RWPE1 (cell line): ENCODE measurements at regions not wholly inside any gene's neighbourhood (a gene's known extent, or its start where the extent isn't known, plus 50 kb on each side); places are given as distances from the start of the nearest gene placed in this dataset.

Experiments
- CTCF ChIA-PET: fragments of 350-600 bp; sonication (Branson Sonifier 250); formaldehyde crosslinking; extraction: SDS; loops from one replicate; lab custom pipeline; 2021; lab: Yijun Ruan, JAX
- POLR2A ChIA-PET: fragments of 400-600 bp; formaldehyde crosslinking; extraction: SDS; loops from one replicate; lab custom pipeline; 2020; ENCODE audit warnings: antibody characterized with exemption; ENCODE audit not compliant: low non-redundant PET; lab: Yijun Ruan, JAX
- DNase-seq: peaks from one replicate; pipeline ENCODE4 v3.0.0; 2012; ENCODE audit warnings: low spot score
- H3K27ac ChIP-seq: fragments of 450-650 bp; 2 replicates; pipeline ENCODE4 v1.5.1; 2017
- TF ChIP-seq, protein P1 (sequence below): fragments of 450-650 bp; conservative IDR thresholded peaks from 2 replicates; pipeline ENCODE4 v1.5.1; 2017; ENCODE audit warnings: low read depth, mild to moderate bottlenecking

DNA sequence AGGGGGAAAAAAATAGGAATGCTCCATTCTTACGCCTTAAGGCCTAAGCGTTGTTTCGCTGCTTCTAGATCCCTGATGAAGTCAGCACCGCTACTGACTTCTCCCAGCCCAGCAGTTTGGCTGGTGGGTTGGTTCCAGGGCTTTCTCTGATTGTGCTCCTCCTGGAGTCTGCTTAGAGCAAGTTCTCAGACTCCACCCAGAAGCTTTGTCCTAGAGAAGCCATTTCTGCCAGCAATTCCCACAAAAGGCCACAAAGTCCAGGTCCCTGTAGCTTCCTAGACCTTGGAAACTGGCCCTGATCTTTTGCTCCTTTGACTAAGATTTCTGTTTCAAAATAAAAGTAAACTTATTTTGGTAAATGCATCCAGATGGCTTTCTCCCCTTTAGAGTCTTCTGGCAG, 65.4 kb downstream of the KCTD12 start:
- H3K27ac ChIP-seq: no peak overlapping the region
- ChIA-PET POLR2A (no interaction called here), CTCF (interaction anchor here (0.7 kb wide), 1 partner anchor 81 kb away, joined by 3 read pairs; no protein-coding TSS in a partner anchor)
- TF ChIP-seq, protein P1, sequence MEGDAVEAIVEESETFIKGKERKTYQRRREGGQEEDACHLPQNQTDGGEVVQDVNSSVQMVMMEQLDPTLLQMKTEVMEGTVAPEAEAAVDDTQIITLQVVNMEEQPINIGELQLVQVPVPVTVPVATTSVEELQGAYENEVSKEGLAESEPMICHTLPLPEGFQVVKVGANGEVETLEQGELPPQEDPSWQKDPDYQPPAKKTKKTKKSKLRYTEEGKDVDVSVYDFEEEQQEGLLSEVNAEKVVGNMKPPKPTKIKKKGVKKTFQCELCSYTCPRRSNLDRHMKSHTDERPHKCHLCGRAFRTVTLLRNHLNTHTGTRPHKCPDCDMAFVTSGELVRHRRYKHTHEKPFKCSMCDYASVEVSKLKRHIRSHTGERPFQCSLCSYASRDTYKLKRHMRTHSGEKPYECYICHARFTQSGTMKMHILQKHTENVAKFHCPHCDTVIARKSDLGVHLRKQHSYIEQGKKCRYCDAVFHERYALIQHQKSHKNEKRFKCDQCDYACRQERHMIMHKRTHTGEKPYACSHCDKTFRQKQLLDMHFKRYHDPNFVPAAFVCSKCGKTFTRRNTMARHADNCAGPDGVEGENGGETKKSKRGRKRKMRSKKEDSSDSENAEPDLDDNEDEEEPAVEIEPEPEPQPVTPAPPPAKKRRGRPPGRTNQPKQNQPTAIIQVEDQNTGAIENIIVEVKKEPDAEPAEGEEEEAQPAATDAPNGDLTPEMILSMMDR: no peak
- no peak for DNase-seq

DNA sequence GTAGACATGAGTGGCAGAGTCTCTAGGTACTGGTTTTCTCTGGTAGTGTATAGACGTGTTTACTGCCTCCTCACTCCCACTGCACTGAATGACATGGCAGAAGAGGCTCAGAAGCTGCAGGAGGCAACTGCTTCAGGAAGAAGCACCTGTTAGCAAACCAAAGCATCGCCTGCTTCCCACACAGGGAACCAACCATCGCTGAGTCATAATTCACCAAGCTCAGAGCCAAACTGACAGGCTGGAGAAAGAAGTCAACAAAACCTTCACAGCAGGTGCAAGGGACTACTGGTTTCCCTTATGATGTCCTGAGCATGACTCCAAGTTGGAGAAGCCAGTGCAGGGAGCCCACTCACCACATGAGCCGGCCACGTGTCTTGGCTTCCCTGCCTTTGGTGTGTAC, 69.8 kb downstream of the KCTD12 start:
- no peak overlapping the region for H3K27ac ChIP-seq
- ChIA-PET POLR2A (no interaction called here), CTCF (interaction anchor here (0.6 kb wide), 1 partner anchor 13 kb away, joined by 4 read pairs; no protein-coding TSS in a partner anchor)
- TF ChIP-seq, protein P1: no peak
- no peak for DNase-seq

GRCh38 chr13:76815344-76815743, 70.9 kb downstream of the KCTD12 start:
- TF ChIP-seq, protein P1: no peak
- CTCF ChIA-PET: no interaction called here
- POLR2A ChIA-PET: no interaction called here
- no peak for DNase-seq
- no peak overlapping the region for H3K27ac ChIP-seq

DNA sequence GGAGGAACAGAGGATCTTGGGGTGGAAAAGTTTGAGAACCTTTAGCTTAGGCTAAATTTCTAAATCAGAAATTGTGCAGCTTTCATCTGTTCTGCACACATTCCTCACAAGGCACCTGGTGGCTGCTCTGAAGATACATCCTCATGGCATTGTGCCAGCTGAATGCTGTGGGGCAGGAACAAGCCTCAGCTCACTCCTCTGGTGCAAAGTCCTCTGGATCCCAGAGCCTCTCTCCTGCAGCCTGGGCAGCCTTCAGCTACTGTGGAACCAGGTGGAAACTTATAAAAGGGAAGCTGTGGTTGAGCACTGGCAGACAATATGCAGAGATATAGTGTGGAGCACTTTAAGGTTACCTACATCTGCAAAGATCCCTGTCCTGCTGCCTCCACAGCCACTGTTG, 72.3 kb downstream of the KCTD12 start:
- ChIA-PET CTCF (no interaction called here), POLR2A (no interaction called here)
- no peak overlapping the region for H3K27ac ChIP-seq
- TF ChIP-seq, protein P1: no peak
- DNase-seq: no peak

GRCh38 chr13:76813000-76813691, 73.1 kb downstream of the KCTD12 start:
- H3K27ac ChIP-seq: no peak overlapping the region
- DNase-seq: no peak
- TF ChIP-seq, protein P1: no peak
- CTCF ChIA-PET: interaction anchor here (0.7 kb wide), 1 partner anchor 126 kb away, joined by 3 read pairs; no protein-coding TSS in a partner anchor
- POLR2A ChIA-PET: no interaction called here

DNA sequence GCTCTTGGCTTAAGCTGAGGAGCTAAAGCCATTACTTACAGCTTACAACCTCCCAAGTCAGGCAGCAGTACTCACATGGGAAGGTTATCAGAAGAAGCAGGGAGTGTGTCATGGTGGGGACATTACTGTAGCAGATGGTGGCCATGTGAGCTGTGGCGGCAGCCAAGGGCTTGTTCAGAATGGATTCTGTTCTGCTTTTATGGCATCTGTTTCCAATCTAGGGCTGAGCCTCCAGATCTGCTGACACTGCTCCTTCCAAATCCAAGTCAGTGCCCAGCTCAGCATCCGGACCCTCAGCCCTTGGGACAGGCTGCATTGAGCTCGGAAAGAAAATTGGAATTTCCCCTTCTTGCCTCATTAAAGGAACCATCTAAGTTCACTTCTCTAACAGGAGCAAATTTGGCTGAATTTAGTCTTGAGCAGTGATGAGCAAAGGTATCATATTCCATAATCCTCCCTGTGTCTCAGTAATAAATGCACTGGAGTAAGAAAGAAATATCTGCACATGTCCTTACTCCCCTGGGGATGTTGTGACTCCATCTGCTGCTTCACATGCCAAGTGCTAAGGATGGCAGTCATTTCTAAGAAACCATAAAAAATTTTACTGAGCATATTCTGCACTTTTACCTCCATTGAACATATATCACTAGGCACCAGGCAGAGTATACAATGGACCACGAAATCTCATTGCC, 73.9 kb downstream of the KCTD12 start:
- POLR2A ChIA-PET: no interaction called here
- DNase-seq: no peak

More for the DNA sequence above, 73.9 kb downstream of the KCTD12 start:
- TF ChIP-seq, protein P1: no peak
- no peak overlapping the region for H3K27ac ChIP-seq
- CTCF ChIA-PET: interaction anchor here (0.7 kb wide), 1 partner anchor 127 kb away, joined by 3 read pairs; no protein-coding TSS in a partner anchor
